ENCODE measurements at regions not wholly inside any gene's neighbourhood (a gene's known extent, or its start where the extent isn't known, plus 50 kb on each side); places are given as distances from the start of the nearest gene placed in this dataset.
A peak's percentile ranks its signal among the peaks of the same experiment; 100 is the strongest.
"Not testable (repeated sequence)": the region's sequence is repeated elsewhere in the genome, so short reads cannot be mapped to it uniquely, and the experiment has no call there.

- no peak overlapping the region for H3K27ac ChIP-seq
Measured at GRCh38 chr12:131366261-131366871, 344.5 kb upstream of the SFSWAP start.

GRCh38 chr12:131367067-131367982 lies 343.6 kb upstream of the SFSWAP start:
- H3K4me3 ChIP-seq, H3K27ac ChIP-seq: not testable (repeated sequence)

More at GRCh38 chr12:131366261-131366871, 344.5 kb upstream of the SFSWAP start:
- no peak overlapping the region for H3K4me3 ChIP-seq

GRCh38 chr12:131367983-131368667 lies 342.8 kb upstream of the SFSWAP start:
- no peak overlapping the region for H3K27ac ChIP-seq

GRCh38 chr12:131368668-131369071 lies 342.2 kb upstream of the SFSWAP start:
- no peak overlapping the region for H3K27ac ChIP-seq
- no peak overlapping the region for H3K4me3 ChIP-seq

More at GRCh38 chr12:131367983-131368667, 342.8 kb upstream of the SFSWAP start:
- H3K4me3 ChIP-seq = no peak overlapping the region

GRCh38 chr12:131369094-131369845 lies 341.6 kb upstream of the SFSWAP start:
- no peak overlapping the region for H3K27ac ChIP-seq
- H3K4me3 ChIP-seq = no peak overlapping the region

- H3K27ac ChIP-seq = no peak overlapping the region
- H3K4me3 ChIP-seq = no peak overlapping the region
Measured at GRCh38 chr12:131370321-131370720, 340.6 kb upstream of the SFSWAP start.

- H3K27ac ChIP-seq = peak overlapping the region in 2 of 21 experiments; percentile 27 to 71
- peak overlapping the region in 1 of 7 experiments; percentile 4 for H3K4me3 ChIP-seq
Measured at GRCh38 chr12:131370791-131371347, 340.0 kb upstream of the SFSWAP start.

- Histone ChIP-seq H3K4me3 (peak overlapping the region in 1 of 7 experiments; percentile 4), H3K27ac (peak overlapping the region in 8 of 21 experiments; percentile 19 to 71 (median 26))
Measured at GRCh38 chr12:131371401-131372170, 339.3 kb upstream of the SFSWAP start.

GRCh38 chr12:131372171-131372475 lies 338.8 kb upstream of the SFSWAP start:
- H3K27ac ChIP-seq = peak overlapping the region in 4 of 21 experiments; percentile 19 to 64 (median 38)
- H3K4me3 ChIP-seq = peak overlapping the region in 1 of 7 experiments; percentile 4

GRCh38 chr12:131372706-131373195 lies 338.1 kb upstream of the SFSWAP start:
- Histone ChIP-seq H3K4me3 (no peak overlapping the region), H3K27ac (no peak overlapping the region)

- Histone ChIP-seq H3K27ac (no peak overlapping the region), H3K4me3 (no peak overlapping the region)
Measured at GRCh38 chr12:131375261-131375971, 335.5 kb upstream of the SFSWAP start.

- Histone ChIP-seq H3K27ac (no peak overlapping the region), H3K4me3 (no peak overlapping the region)
Measured at GRCh38 chr12:131375972-131376345, 334.9 kb upstream of the SFSWAP start.

- no peak overlapping the region for H3K27ac ChIP-seq
- H3K4me3 ChIP-seq = no peak overlapping the region
Measured at GRCh38 chr12:131378176-131378842, 332.6 kb upstream of the SFSWAP start.

- Histone ChIP-seq H3K4me3 (no peak overlapping the region), H3K27ac (no peak overlapping the region)
Measured at GRCh38 chr12:131378861-131379665, 331.8 kb upstream of the SFSWAP start.

GRCh38 chr12:131379738-131380137 lies 331.2 kb upstream of the SFSWAP start:
- no peak overlapping the region for H3K4me3 ChIP-seq
- no peak overlapping the region for H3K27ac ChIP-seq

GRCh38 chr12:131380220-131380964 lies 330.5 kb upstream of the SFSWAP start:
- Histone ChIP-seq H3K4me3 (no peak overlapping the region), H3K27ac (no peak overlapping the region)

All from skin epidermis (tissue), 12 donors.